ENCODE measurements at regions not wholly inside any gene's neighbourhood (a gene's known extent, or its start where the extent isn't known, plus 50 kb on each side); places are given as distances from the start of the nearest gene placed in this dataset.
"Not testable (repeated sequence)": the region's sequence is repeated elsewhere in the genome, so short reads cannot be mapped to it uniquely, and the experiment has no call there.

DNA sequence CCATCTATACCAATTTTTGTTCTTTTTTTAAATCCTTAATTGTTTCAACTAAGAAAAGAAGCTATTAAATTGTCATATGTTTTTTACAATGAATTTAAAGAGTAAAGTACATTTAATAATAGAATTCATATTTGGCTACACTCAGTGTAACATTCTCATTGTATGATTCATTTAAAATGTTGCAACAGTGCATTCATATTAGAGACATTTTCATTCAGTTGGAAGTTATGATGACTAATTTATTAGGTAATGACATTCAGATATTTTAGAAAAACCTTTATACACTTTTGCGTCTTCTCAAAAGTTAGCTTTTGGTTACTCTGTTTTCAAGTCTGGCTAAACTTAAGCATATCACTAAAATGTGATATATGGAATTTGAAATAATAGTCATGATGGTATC lies 887.5 kb upstream of the NRXN1 start:
- intact Hi-C loops (cut with DNase I; ENCODE audit: low total_unique reads) = no loop called here
- Histone ChIP-seq H3K27ac (no peak overlapping the region), H3K27me3 (no peaks in the 10 kb centered on the region), H3K4me3 (no peak overlapping the region), H3K9me3 (peaks cover 0 to 3% (median 2%) of the 10 kb centered on the region in 3 donors), H3K4me1 (no peaks in the 10 kb centered on the region), H3K36me3 (no peaks in the 10 kb centered on the region)
- TF ChIP-seq, protein P1, sequence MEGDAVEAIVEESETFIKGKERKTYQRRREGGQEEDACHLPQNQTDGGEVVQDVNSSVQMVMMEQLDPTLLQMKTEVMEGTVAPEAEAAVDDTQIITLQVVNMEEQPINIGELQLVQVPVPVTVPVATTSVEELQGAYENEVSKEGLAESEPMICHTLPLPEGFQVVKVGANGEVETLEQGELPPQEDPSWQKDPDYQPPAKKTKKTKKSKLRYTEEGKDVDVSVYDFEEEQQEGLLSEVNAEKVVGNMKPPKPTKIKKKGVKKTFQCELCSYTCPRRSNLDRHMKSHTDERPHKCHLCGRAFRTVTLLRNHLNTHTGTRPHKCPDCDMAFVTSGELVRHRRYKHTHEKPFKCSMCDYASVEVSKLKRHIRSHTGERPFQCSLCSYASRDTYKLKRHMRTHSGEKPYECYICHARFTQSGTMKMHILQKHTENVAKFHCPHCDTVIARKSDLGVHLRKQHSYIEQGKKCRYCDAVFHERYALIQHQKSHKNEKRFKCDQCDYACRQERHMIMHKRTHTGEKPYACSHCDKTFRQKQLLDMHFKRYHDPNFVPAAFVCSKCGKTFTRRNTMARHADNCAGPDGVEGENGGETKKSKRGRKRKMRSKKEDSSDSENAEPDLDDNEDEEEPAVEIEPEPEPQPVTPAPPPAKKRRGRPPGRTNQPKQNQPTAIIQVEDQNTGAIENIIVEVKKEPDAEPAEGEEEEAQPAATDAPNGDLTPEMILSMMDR (IDR thresholded peaks at IDR 0.05) = no peak
- DNase-seq = no peak

- H3K4me1 ChIP-seq = no peaks in the 10 kb centered on the region
- H3K27me3 ChIP-seq = no peaks in the 10 kb centered on the region
- no peaks in the 10 kb centered on the region for H3K9me3 ChIP-seq
- TF ChIP-seq, protein P1 (IDR thresholded peaks at IDR 0.05) = no peak
- DNase-seq = no peak
- intact Hi-C loops (cut with DNase I; ENCODE audit: low total_unique reads) = no loop called here
- no peaks in the 10 kb centered on the region for H3K36me3 ChIP-seq
- no peak overlapping the region for H3K27ac ChIP-seq
- H3K4me3 ChIP-seq = no peak overlapping the region
Measured at GRCh38 chr2:51918113-51918512, 886.2 kb upstream of the NRXN1 start.

DNA sequence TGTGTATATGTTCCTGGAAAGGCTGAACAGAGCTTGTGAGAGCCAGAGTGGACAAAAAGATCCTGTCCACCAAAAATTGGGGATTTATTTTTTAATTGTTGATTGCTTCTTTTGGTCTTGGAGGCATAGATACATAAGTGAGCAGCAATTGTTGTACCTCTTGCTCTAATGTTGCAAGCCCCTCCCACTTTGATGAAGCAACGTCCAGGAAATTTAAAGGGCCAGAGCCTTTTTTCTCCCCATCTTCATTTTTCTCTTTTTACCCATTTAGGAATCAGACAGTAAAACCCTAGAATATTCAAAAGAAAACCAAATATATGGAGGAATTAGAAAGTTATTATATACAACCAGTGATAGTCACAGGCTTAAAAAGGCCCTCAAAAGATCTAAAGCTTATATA lies 871.8 kb upstream of the NRXN1 start:
- intact Hi-C loops (cut with DNase I; ENCODE audit: low total_unique reads) = no loop called here
- TF ChIP-seq, protein P1 (IDR thresholded peaks at IDR 0.05) = no peak
- Histone ChIP-seq H3K36me3 (no peaks in the 10 kb centered on the region), H3K4me1 (no peaks in the 10 kb centered on the region), H3K9me3 (no peaks in the 10 kb centered on the region), H3K27me3 (no peaks in the 10 kb centered on the region), H3K27ac (no peak overlapping the region), H3K4me3 (no peak overlapping the region)
- DNase-seq = no peak

DNA sequence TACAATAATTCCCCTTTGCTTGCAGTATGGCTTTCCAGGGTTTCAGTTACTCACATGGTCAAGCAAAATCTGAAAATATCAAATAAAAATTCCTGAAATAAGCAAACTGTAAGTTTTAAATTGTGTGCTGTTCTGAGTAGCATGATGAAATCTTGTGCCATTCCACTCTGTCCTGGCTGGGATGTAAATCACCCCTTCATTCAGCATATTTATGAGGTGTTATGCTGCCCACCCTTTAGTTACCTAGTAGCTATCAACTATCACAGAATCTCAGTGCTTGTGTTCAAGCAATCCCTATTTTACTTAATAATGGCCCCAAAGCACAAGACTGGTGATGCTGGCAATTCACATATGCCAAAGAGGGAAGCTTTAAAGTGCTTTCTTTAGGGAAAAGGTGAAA lies 867.7 kb upstream of the NRXN1 start:
- intact Hi-C loops (cut with DNase I; ENCODE audit: low total_unique reads) = no loop called here

DNA sequence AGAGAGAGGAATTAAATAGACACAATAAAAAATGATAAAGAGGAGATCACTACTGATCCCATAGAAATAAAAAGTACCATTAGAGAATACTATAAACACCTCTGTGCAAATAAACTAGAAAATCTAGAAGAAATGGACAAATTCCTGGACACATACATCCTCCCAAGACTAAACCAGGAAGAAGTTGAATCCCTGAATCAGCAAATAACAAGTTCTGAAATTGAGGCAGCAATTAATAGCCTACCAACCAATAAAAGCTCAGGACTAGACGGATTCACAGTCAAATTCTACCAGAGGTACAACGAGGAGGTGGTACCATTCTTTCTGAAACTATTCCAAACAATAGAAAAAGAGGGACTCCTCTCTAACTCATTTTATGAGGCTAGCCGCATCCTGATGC lies 862.7 kb upstream of the NRXN1 start:
- H3K9me3 ChIP-seq; DNase-seq; H3K27me3 ChIP-seq; H3K4me3 ChIP-seq; H3K4me1 ChIP-seq; intact Hi-C loops (cut with DNase I; ENCODE audit: low total_unique reads); H3K27ac ChIP-seq; H3K36me3 ChIP-seq: not testable (repeated sequence)

More for the DNA sequence above, 867.7 kb upstream of the NRXN1 start:
- H3K4me1 ChIP-seq = no peaks in the 10 kb centered on the region
- no peaks in the 10 kb centered on the region for H3K9me3 ChIP-seq
- no peak for DNase-seq
- H3K4me3 ChIP-seq = no peak overlapping the region
- no peaks in the 10 kb centered on the region for H3K27me3 ChIP-seq
- H3K27ac ChIP-seq = no peak overlapping the region
- no peaks in the 10 kb centered on the region for H3K36me3 ChIP-seq
- TF ChIP-seq, protein P1 (IDR thresholded peaks at IDR 0.05) = no peak

- Histone ChIP-seq H3K4me3 (no peak overlapping the region), H3K36me3 (no peaks in the 10 kb centered on the region), H3K27ac (no peak overlapping the region), H3K27me3 (no peaks in the 10 kb centered on the region), H3K4me1 (no peaks in the 10 kb centered on the region), H3K9me3 (peaks cover 0 to 4% (median 0%) of the 10 kb centered on the region in 3 donors)
- intact Hi-C loops (cut with DNase I; ENCODE audit: low total_unique reads) = no loop called here
- TF ChIP-seq, protein P1 (IDR thresholded peaks at IDR 0.05) = no peak
- DNase-seq = no peak
Measured at GRCh38 chr2:51888120-51888519, 856.2 kb upstream of the NRXN1 start.
